ENCODE measurements at regions not wholly inside any gene's neighbourhood (a gene's known extent, or its start where the extent isn't known, plus 50 kb on each side); places are given as distances from the start of the nearest gene placed in this dataset.

- TF ChIP-seq, protein P1, sequence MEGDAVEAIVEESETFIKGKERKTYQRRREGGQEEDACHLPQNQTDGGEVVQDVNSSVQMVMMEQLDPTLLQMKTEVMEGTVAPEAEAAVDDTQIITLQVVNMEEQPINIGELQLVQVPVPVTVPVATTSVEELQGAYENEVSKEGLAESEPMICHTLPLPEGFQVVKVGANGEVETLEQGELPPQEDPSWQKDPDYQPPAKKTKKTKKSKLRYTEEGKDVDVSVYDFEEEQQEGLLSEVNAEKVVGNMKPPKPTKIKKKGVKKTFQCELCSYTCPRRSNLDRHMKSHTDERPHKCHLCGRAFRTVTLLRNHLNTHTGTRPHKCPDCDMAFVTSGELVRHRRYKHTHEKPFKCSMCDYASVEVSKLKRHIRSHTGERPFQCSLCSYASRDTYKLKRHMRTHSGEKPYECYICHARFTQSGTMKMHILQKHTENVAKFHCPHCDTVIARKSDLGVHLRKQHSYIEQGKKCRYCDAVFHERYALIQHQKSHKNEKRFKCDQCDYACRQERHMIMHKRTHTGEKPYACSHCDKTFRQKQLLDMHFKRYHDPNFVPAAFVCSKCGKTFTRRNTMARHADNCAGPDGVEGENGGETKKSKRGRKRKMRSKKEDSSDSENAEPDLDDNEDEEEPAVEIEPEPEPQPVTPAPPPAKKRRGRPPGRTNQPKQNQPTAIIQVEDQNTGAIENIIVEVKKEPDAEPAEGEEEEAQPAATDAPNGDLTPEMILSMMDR (IDR thresholded peaks at IDR 0.05), result no peak
- TF ChIP-seq POLR2A (IDR thresholded peaks at IDR 0.05), result no peak
Measured at GRCh38 chr5:62143268-62144229, 162.5 kb upstream of the KIF2A start.

All from lower leg skin (tissue), 3 donors.